22Rv1 (cell line): ENCODE measurements at regions not wholly inside any gene's neighbourhood (a gene's known extent, or its start where the extent isn't known, plus 50 kb on each side); places are given as distances from the start of the nearest gene placed in this dataset.
A peak's percentile ranks its signal among the peaks of the same experiment; 100 is the strongest.

ENCODE experiments used
- CTCF ChIP-seq: fragments of 450-650 bp; IDR thresholded peaks from 2 replicates; pipeline ENCODE4 v1.5.1; 2017; ENCODE audit warnings: mild to moderate bottlenecking
- ZFX ChIP-seq: fragments of 450-650 bp; IDR thresholded peaks from 2 replicates; pipeline ENCODE4 v1.6.1; 2017; ENCODE audit warnings: antibody characterized with exemption, borderline replicate concordance

DNA sequence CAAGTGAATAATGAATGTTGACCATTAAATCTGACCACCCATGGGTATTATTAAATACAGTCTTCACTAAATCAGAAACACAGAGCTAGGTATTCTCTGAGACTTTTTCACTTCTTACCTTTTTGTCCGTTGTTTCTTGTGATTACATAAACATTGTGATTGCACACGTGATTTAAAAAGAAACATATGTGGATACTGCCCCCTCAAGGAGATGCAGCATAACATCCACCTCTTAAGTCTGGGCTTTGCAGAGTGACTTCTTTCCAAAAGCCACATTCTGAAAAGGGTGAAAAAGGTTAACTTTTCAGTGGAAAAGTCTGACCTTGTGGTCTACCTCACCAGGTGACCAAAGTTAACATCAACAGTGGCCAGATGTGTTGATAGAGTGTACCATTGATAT lies 185.5 kb upstream of the FAR2 start:
- TF ChIP-seq CTCF (peak; percentile 71), ZFX (no peak)
